Subcutaneous abdominal adipose tissue (tissue), 5 donors: ENCODE measurements at regions not wholly inside any gene's neighbourhood (a gene's known extent, or its start where the extent isn't known, plus 50 kb on each side); places are given as distances from the start of the nearest gene placed in this dataset.

Experiments used
- H3K27ac ChIP-seq: one replicate; pipeline ENCODE4 v1.7.0; 2013; ENCODE audit warnings: low read depth, mild to moderate bottlenecking, inconsistent platforms, low read length, moderate library complexity
- H3K27me3 ChIP-seq, 5 donors: one replicate each; pipeline ENCODE4 v1.7.0; 2013; ENCODE audit warnings: low read length in 5 of 5, inconsistent platforms in 1 of 5; ENCODE audit not compliant: control insufficient read depth in 5 of 5, insufficient read depth in 4 of 5
- H3K36me3 ChIP-seq, 5 donors: one replicate each; pipeline ENCODE4 v1.7.0; 2013; ENCODE audit warnings: low read length in 5 of 5; ENCODE audit not compliant: control insufficient read depth in 5 of 5, insufficient read depth in 5 of 5
- H3K4me1 ChIP-seq, 5 donors: one replicate each; pipeline ENCODE4 v1.7.0; 2013; ENCODE audit warnings: low read length in 5 of 5, mild to moderate bottlenecking in 3 of 5, moderate library complexity in 1 of 5; ENCODE audit not compliant: control insufficient read depth in 5 of 5, insufficient read depth in 5 of 5
- H3K4me3 ChIP-seq, 5 donors: one replicate each; pipeline ENCODE4 v1.7.0; 2013; ENCODE audit warnings: low read length in 5 of 5, low read depth in 1 of 5
- H3K9ac ChIP-seq, 5 donors: one replicate each; pipeline ENCODE4 v1.7.0; 2013; ENCODE audit warnings: low read length in 5 of 5, mild to moderate bottlenecking in 4 of 5, moderate library complexity in 3 of 5
- H3K9me3 ChIP-seq, 5 donors: one replicate each; pipeline ENCODE4 v1.7.0; 2013; ENCODE audit warnings: low read length in 5 of 5; ENCODE audit not compliant: control insufficient read depth in 5 of 5
- donor health status: healthy.
- donor health status: healthy.
- donor health status: healthy.
- donor health status: healthy.
- donor health status: healthy.

GRCh38 chr11:45436966-45437365 lies 150.8 kb upstream of the SYT13 start:
- Histone ChIP-seq H3K4me3 (no peak overlapping the region), H3K27ac (no peak overlapping the region), H3K36me3 (no peaks in the 10 kb centered on the region), H3K4me1 (no peaks in the 10 kb centered on the region), H3K9me3 (peaks cover 0 to 18% (median 12%) of the 10 kb centered on the region in 5 donors), H3K9ac (no peak overlapping the region), H3K27me3 (peaks cover 4 to 20% (median 15%) of the 10 kb centered on the region in 5 donors)

- Histone ChIP-seq H3K9me3 (peaks cover 0 to 18% (median 12%) of the 10 kb centered on the region in 5 donors), H3K27me3 (peaks cover 6 to 20% (median 15%) of the 10 kb centered on the region in 5 donors), H3K27ac (no peak overlapping the region), H3K36me3 (no peaks in the 10 kb centered on the region), H3K9ac (no peak overlapping the region), H3K4me1 (no peaks in the 10 kb centered on the region), H3K4me3 (no peak overlapping the region)
These were observed 150.0 kb upstream of the SYT13 start for GRCh38 chr11:45436118-45436517.

GRCh38 chr11:45435706-45436105 lies 149.6 kb upstream of the SYT13 start:
- Histone ChIP-seq H3K36me3 (no peaks in the 10 kb centered on the region), H3K9ac (no peak overlapping the region), H3K4me3 (no peak overlapping the region), H3K9me3 (peaks cover 0 to 18% (median 12%) of the 10 kb centered on the region in 5 donors), H3K27ac (no peak overlapping the region), H3K4me1 (no peaks in the 10 kb centered on the region), H3K27me3 (peaks cover 6 to 21% (median 15%) of the 10 kb centered on the region in 5 donors)

GRCh38 chr11:45432910-45433309 lies 146.8 kb upstream of the SYT13 start:
- H3K27me3 ChIP-seq, result peaks cover 6 to 22% (median 16%) of the 10 kb centered on the region in 5 donors
- no peak overlapping the region for H3K9ac ChIP-seq
- H3K27ac ChIP-seq, result no peak overlapping the region

GRCh38 chr11:45432100-45432499 lies 146.0 kb upstream of the SYT13 start:
- Histone ChIP-seq H3K4me3 (no peak overlapping the region), H3K9me3 (no peaks in the 10 kb centered on the region), H3K36me3 (no peaks in the 10 kb centered on the region), H3K27ac (no peak overlapping the region), H3K27me3 (peaks cover 6 to 27% (median 17%) of the 10 kb centered on the region in 5 donors), H3K9ac (no peak overlapping the region), H3K4me1 (no peaks in the 10 kb centered on the region)

More at GRCh38 chr11:45432910-45433309, 146.8 kb upstream of the SYT13 start:
- H3K4me3 ChIP-seq, result no peak overlapping the region
- H3K9me3 ChIP-seq, result no peaks in the 10 kb centered on the region
- H3K36me3 ChIP-seq, result no peaks in the 10 kb centered on the region
- no peaks in the 10 kb centered on the region for H3K4me1 ChIP-seq

GRCh38 chr11:45431046-45432018 lies 145.2 kb upstream of the SYT13 start:
- Histone ChIP-seq H3K36me3 (no peaks in the 10 kb centered on the region), H3K9me3 (no peaks in the 10 kb centered on the region), H3K27ac (no peak overlapping the region), H3K4me1 (no peaks in the 10 kb centered on the region), H3K9ac (no peak overlapping the region), H3K4me3 (no peak overlapping the region), H3K27me3 (peaks cover 6 to 27% (median 16%) of the 10 kb centered on the region in 5 donors)

GRCh38 chr11:45430361-45430760 lies 144.2 kb upstream of the SYT13 start:
- H3K27ac ChIP-seq, result no peak overlapping the region
- H3K4me1 ChIP-seq, result no peaks in the 10 kb centered on the region
- peaks cover 5 to 28% (median 12%) of the 10 kb centered on the region in 5 donors for H3K27me3 ChIP-seq
- no peaks in the 10 kb centered on the region for H3K36me3 ChIP-seq
- H3K9ac ChIP-seq, result no peak overlapping the region
- no peaks in the 10 kb centered on the region for H3K9me3 ChIP-seq
- no peak overlapping the region for H3K4me3 ChIP-seq

- no peaks in the 10 kb centered on the region for H3K9me3 ChIP-seq
- no peaks in the 10 kb centered on the region for H3K4me1 ChIP-seq
- H3K9ac ChIP-seq, result no peak overlapping the region
- H3K36me3 ChIP-seq, result no peaks in the 10 kb centered on the region
- H3K27me3 ChIP-seq, result peaks cover 6 to 26% (median 8%) of the 10 kb centered on the region in 5 donors
- H3K27ac ChIP-seq, result no peak overlapping the region
- no peak overlapping the region for H3K4me3 ChIP-seq
These were observed 143.6 kb upstream of the SYT13 start for GRCh38 chr11:45429719-45430118.

GRCh38 chr11:45428541-45429230 lies 142.5 kb upstream of the SYT13 start:
- H3K4me1 ChIP-seq, result no peaks in the 10 kb centered on the region
- no peaks in the 10 kb centered on the region for H3K9me3 ChIP-seq
- H3K36me3 ChIP-seq, result no peaks in the 10 kb centered on the region
- H3K27me3 ChIP-seq, result peaks cover 3 to 24% (median 8%) of the 10 kb centered on the region in 5 donors
- H3K9ac ChIP-seq, result no peak overlapping the region
- H3K4me3 ChIP-seq, result no peak overlapping the region
- H3K27ac ChIP-seq, result no peak overlapping the region

- Histone ChIP-seq H3K9ac (no peak overlapping the region), H3K4me3 (no peak overlapping the region), H3K36me3 (no peaks in the 10 kb centered on the region), H3K9me3 (no peaks in the 10 kb centered on the region), H3K4me1 (no peaks in the 10 kb centered on the region), H3K27me3 (peaks cover 3 to 24% (median 8%) of the 10 kb centered on the region in 5 donors), H3K27ac (no peak overlapping the region)
These were observed 142.0 kb upstream of the SYT13 start for GRCh38 chr11:45428116-45428515.
